ENCODE measurements at regions not wholly inside any gene's neighbourhood (a gene's known extent, or its start where the extent isn't known, plus 50 kb on each side); places are given as distances from the start of the nearest gene placed in this dataset.

- TF ChIP-seq CTCF (IDR thresholded peaks at IDR 0.05) (no peak), POLR2A (IDR thresholded peaks at IDR 0.05) (no peak)
- Histone ChIP-seq H3K4me1 (no peaks in the 10 kb centered on the region), H3K9me3 (no peaks in the 10 kb centered on the region), H3K27ac (no peak overlapping the region), H3K4me3 (no peak overlapping the region), H3K27me3 (no peaks in the 10 kb centered on the region), H3K36me3 (no peaks in the 10 kb centered on the region)
- no peak for DNase-seq
- intact Hi-C loops (cut with DNase I; ENCODE audit: low total_unique reads) = no loop called here
These were observed 59.0 kb upstream of the SHANK2 start for GRCh38 chr11:71311176-71311925.

GRCh38 chr11:71310184-71310583 is 57.8 kb upstream of the SHANK2 start:
- H3K4me1 ChIP-seq = no peaks in the 10 kb centered on the region
- TF ChIP-seq POLR2A (IDR thresholded peaks at IDR 0.05) = no peak
- no peak for TF ChIP-seq CTCF (IDR thresholded peaks at IDR 0.05)
- H3K27me3 ChIP-seq = no peaks in the 10 kb centered on the region
- H3K36me3 ChIP-seq = no peaks in the 10 kb centered on the region
- H3K27ac ChIP-seq = no peak overlapping the region
- H3K4me3 ChIP-seq = no peak overlapping the region
- intact Hi-C loops (cut with DNase I; ENCODE audit: low total_unique reads) = no loop called here
- no peaks in the 10 kb centered on the region for H3K9me3 ChIP-seq
- no peak for DNase-seq

GRCh38 chr11:71309611-71310010 is 57.2 kb upstream of the SHANK2 start:
- no peak overlapping the region for H3K4me3 ChIP-seq
- no peaks in the 10 kb centered on the region for H3K9me3 ChIP-seq
- intact Hi-C loops (cut with DNase I; ENCODE audit: low total_unique reads) = no loop called here
- no peak for DNase-seq
- H3K4me1 ChIP-seq = no peaks in the 10 kb centered on the region
- TF ChIP-seq CTCF (IDR thresholded peaks at IDR 0.05) (no peak), POLR2A (IDR thresholded peaks at IDR 0.05) (no peak)
- no peaks in the 10 kb centered on the region for H3K36me3 ChIP-seq
- no peaks in the 10 kb centered on the region for H3K27me3 ChIP-seq
- H3K27ac ChIP-seq = no peak overlapping the region

- Histone ChIP-seq H3K27me3 (no peaks in the 10 kb centered on the region), H3K4me3 (no peak overlapping the region), H3K9me3 (no peaks in the 10 kb centered on the region), H3K36me3 (no peaks in the 10 kb centered on the region), H3K4me1 (no peaks in the 10 kb centered on the region), H3K27ac (no peak overlapping the region)
- TF ChIP-seq CTCF (IDR thresholded peaks at IDR 0.05) (no peak), POLR2A (IDR thresholded peaks at IDR 0.05) (no peak)
- intact Hi-C loops (cut with DNase I; ENCODE audit: low total_unique reads) = no loop called here
- DNase-seq = no peak
These were observed 56.8 kb upstream of the SHANK2 start for GRCh38 chr11:71309181-71309580.

GRCh38 chr11:71307811-71308645 is 55.7 kb upstream of the SHANK2 start:
- intact Hi-C loops (cut with DNase I; ENCODE audit: low total_unique reads) = no loop called here
- DNase-seq = no peak
- TF ChIP-seq POLR2A (IDR thresholded peaks at IDR 0.05) (no peak), CTCF (IDR thresholded peaks at IDR 0.05) (no peak)
- Histone ChIP-seq H3K4me1 (no peaks in the 10 kb centered on the region), H3K36me3 (no peaks in the 10 kb centered on the region), H3K27ac (no peak overlapping the region), H3K4me3 (no peak overlapping the region), H3K9me3 (no peaks in the 10 kb centered on the region), H3K27me3 (no peaks in the 10 kb centered on the region)

Data from uterus (tissue), 3 donors.